IMR-90 (cell line): ENCODE measurements at regions not wholly inside any gene's neighbourhood (a gene's known extent, or its start where the extent isn't known, plus 50 kb on each side); places are given as distances from the start of the nearest gene placed in this dataset.

Experiments used
- BHLHE40 ChIP-seq: fragments of 150-350 bp; IDR thresholded peaks from 2 replicates; pipeline ENCODE4 v1.6.1; 2016; ENCODE audit warnings: mild to moderate bottlenecking, low read depth, low read length
- CEBPB ChIP-seq: IDR thresholded peaks from 2 replicates; pipeline ENCODE4 v1.6.1; 2012; ENCODE audit warnings: low read depth, low read length, improper control_type of control experiment
- CHD1 ChIP-seq: IDR thresholded peaks from 2 replicates; pipeline ENCODE4 v1.6.1; 2012; ENCODE audit warnings: low read depth, low read length, improper control_type of control experiment
- CTCF ChIP-seq: conservative IDR thresholded peaks from 2 replicates; pipeline ENCODE4 v1.5.1; 2012; ENCODE audit warnings: mild to moderate bottlenecking, low read depth, low read length, improper control_type of control experiment
- ELK1 ChIP-seq: fragments of 150-350 bp; IDR thresholded peaks from 2 replicates; pipeline ENCODE4 v1.6.1; 2016; ENCODE audit warnings: low read depth, mild to moderate bottlenecking, low read length, moderate library complexity, borderline replicate concordance
- FOS ChIP-seq: fragments of 150-350 bp; IDR thresholded peaks from 2 replicates; pipeline ENCODE4 v1.6.1; 2016; ENCODE audit warnings: low read depth, low read length
- MAFK ChIP-seq: IDR thresholded peaks from 2 replicates; pipeline ENCODE4 v1.6.1; 2012; ENCODE audit warnings: low read depth, low read length, improper control_type of control experiment
- MAZ ChIP-seq: IDR thresholded peaks from 2 replicates; pipeline ENCODE4 v1.6.1; 2012; ENCODE audit warnings: low read depth, mild to moderate bottlenecking, low read length, improper control_type of control experiment, moderate library complexity, borderline replicate concordance
- POLR2A ChIP-seq: IDR thresholded peaks from 2 replicates; pipeline ENCODE4 v1.6.1; 2012; ENCODE audit warnings: mild to moderate bottlenecking, low read depth, low read length
- RAD21 ChIP-seq: IDR thresholded peaks from 2 replicates; pipeline ENCODE4 v1.6.1; 2012; ENCODE audit warnings: low read length, improper control_type of control experiment

DNA sequence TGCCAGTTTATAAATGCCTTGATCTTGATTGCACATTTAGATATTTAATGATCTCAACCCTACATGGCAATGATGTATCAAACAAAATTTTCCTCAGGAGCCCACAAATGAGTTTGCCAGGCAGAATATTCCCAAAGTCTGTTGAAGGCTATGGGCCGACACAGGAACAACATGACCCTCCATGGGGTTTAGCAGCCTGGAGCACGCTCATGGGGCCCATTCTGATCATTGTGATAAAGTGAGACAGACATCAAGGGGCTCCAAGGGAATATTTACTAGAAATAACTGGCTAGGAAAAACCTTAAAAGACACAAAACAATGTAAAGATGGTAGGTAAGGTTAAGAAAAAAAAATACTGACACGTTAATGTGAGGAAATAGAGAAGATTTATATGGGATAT is 485.4 kb downstream of the PLCL1 start:
- no peak for TF ChIP-seq MAFK
- TF ChIP-seq POLR2A = no peak
- no peak for TF ChIP-seq CTCF
- TF ChIP-seq CHD1 = no peak
- TF ChIP-seq CEBPB = no peak
- TF ChIP-seq ELK1 = no peak
- TF ChIP-seq FOS = no peak
- no peak for TF ChIP-seq RAD21
- TF ChIP-seq MAZ = no peak
- no peak for TF ChIP-seq BHLHE40
